ENCODE measurements at regions not wholly inside any gene's neighbourhood (a gene's known extent, or its start where the extent isn't known, plus 50 kb on each side); places are given as distances from the start of the nearest gene placed in this dataset.

DNA sequence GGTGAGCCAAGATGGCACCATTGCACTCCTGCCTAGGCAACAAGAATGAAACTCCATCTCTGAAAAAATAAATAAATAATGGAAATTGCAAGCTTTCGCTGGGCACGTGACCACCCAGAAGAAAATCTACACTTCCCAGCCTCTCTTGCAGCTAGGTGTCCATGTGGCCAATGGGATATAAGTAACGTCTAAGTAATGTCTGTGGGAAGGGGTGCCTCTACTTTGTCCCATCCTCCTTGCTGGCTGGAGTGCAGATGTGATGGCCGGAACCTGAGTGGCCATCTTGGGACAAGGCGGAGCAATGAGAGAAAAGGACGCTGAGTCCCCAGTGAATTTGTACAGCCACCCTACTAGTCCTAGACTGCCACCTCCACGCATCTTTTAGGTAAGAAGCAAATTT, 99.8 kb upstream of the PTPN1 start:
- ATAC-seq (ENCODE audit: insufficient read depth, low read depth) (no peak), DNase-seq (no peak)
- Histone ChIP-seq H3K4me3 (ENCODE audit: low read depth in 1 of 2, low read length in 2 of 2) (no peak overlapping the region), H3K79me2 (ENCODE audit: insufficient read depth, low read length) (no peaks in the 10 kb centered on the region), H3K4me1 (ENCODE audit: insufficient read depth, low read length) (no peaks in the 10 kb centered on the region), H3K36me3 (ENCODE audit: insufficient read depth, low read length) (no peaks in the 10 kb centered on the region), H3K9me3 (ENCODE audit: insufficient read depth, low read length, severe bottlenecking) (no peaks in the 10 kb centered on the region), H3K4me2 (ENCODE audit: insufficient read depth, low read length) (no peak overlapping the region), H3K9ac (ENCODE audit: low read depth, low read length) (no peak overlapping the region), H4K20me1 (ENCODE audit: insufficient read depth, low read length) (no peaks in the 10 kb centered on the region), H2AFZ (ENCODE audit: low read depth, low read length) (no peak overlapping the region), H3K27me3 (ENCODE audit: insufficient read depth, low read length, poor library complexity) (peaks cover 10% of the 10 kb centered on the region), H3K27ac (ENCODE audit: low read length) (no peak overlapping the region)
- no peak for TF ChIP-seq EZH2 (IDR thresholded peaks at IDR 0.05; ENCODE audit: borderline replicate concordance, low read depth, low read length, severe bottlenecking)
- TF ChIP-seq, protein P1, sequence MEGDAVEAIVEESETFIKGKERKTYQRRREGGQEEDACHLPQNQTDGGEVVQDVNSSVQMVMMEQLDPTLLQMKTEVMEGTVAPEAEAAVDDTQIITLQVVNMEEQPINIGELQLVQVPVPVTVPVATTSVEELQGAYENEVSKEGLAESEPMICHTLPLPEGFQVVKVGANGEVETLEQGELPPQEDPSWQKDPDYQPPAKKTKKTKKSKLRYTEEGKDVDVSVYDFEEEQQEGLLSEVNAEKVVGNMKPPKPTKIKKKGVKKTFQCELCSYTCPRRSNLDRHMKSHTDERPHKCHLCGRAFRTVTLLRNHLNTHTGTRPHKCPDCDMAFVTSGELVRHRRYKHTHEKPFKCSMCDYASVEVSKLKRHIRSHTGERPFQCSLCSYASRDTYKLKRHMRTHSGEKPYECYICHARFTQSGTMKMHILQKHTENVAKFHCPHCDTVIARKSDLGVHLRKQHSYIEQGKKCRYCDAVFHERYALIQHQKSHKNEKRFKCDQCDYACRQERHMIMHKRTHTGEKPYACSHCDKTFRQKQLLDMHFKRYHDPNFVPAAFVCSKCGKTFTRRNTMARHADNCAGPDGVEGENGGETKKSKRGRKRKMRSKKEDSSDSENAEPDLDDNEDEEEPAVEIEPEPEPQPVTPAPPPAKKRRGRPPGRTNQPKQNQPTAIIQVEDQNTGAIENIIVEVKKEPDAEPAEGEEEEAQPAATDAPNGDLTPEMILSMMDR (IDR thresholded peaks at IDR 0.05; ENCODE audit: borderline replicate concordance, extremely low read depth, low read length, poor library complexity, severe bottlenecking) = no peak

DNA sequence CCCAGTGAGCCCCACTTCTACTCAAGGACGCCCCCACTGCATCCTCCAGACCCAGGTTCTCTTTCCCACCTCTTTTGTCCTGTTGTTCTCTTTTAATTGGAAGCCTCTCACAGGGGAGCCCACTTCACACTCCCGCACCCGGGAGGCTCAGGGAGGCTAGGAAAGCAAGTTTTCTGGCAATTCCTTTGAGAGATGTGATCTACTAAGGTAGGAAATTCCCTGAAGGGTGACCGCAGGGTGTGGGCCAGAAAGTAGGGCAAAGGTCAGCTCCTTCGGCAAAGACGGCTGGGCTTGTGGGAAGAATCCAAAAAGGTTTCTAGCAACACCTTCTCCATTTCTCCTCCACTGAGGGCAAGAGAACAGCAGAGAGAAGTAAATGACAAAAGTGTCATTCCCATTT, 98.1 kb upstream of the PTPN1 start:
- H4K20me1 ChIP-seq (ENCODE audit: insufficient read depth, low read length) = no peaks in the 10 kb centered on the region
- H3K9me3 ChIP-seq (ENCODE audit: insufficient read depth, low read length, severe bottlenecking) = no peaks in the 10 kb centered on the region
- no peak overlapping the region for H3K9ac ChIP-seq (ENCODE audit: low read depth, low read length)
- H3K27me3 ChIP-seq (ENCODE audit: insufficient read depth, low read length, poor library complexity) = peaks cover 4% of the 10 kb centered on the region
- no peaks in the 10 kb centered on the region for H3K4me1 ChIP-seq (ENCODE audit: insufficient read depth, low read length)
- no peak overlapping the region for H2AFZ ChIP-seq (ENCODE audit: low read depth, low read length)
- H3K79me2 ChIP-seq (ENCODE audit: insufficient read depth, low read length) = no peaks in the 10 kb centered on the region
- H3K27ac ChIP-seq (ENCODE audit: low read length) = no peak overlapping the region
- no peak overlapping the region for H3K4me2 ChIP-seq (ENCODE audit: insufficient read depth, low read length)
- ATAC-seq (ENCODE audit: insufficient read depth, low read depth) = no peak
- DNase-seq = no peak
- H3K36me3 ChIP-seq (ENCODE audit: insufficient read depth, low read length) = no peaks in the 10 kb centered on the region
- H3K4me3 ChIP-seq (ENCODE audit: low read depth in 1 of 2, low read length in 2 of 2) = no peak overlapping the region
- TF ChIP-seq, protein P1 (IDR thresholded peaks at IDR 0.05; ENCODE audit: borderline replicate concordance, extremely low read depth, low read length, poor library complexity, severe bottlenecking) = no peak

DNA sequence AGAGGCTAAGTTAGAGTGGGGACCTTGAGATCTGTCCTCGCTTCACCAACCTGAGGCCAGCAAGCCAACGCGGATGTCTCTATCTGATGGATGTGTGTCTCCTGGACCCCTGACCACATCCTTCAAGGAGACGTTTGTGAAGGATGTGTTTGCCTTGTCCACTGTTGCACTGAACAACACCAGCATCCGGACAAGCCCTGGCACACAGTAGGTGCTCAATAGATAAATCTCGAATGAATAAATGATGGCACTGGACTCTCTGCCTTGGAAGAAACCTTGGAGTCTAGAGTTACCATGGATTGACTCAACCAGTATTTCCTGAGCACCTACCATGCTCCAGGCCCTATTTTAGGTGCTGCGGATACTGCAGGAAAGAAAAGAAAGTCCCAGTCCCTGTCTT, 97.7 kb upstream of the PTPN1 start:
- H3K79me2 ChIP-seq (ENCODE audit: insufficient read depth, low read length) = no peaks in the 10 kb centered on the region
- H2AFZ ChIP-seq (ENCODE audit: low read depth, low read length) = no peak overlapping the region
- no peaks in the 10 kb centered on the region for H3K36me3 ChIP-seq (ENCODE audit: insufficient read depth, low read length)
- ATAC-seq (ENCODE audit: insufficient read depth, low read depth) (no peak), DNase-seq (no peak)
- H3K4me3 ChIP-seq (ENCODE audit: low read depth in 1 of 2, low read length in 2 of 2) = no peak overlapping the region
- no peak overlapping the region for H3K9ac ChIP-seq (ENCODE audit: low read depth, low read length)
- H3K9me3 ChIP-seq (ENCODE audit: insufficient read depth, low read length, severe bottlenecking) = no peaks in the 10 kb centered on the region
- H3K27me3 ChIP-seq (ENCODE audit: insufficient read depth, low read length, poor library complexity) = peaks cover 4% of the 10 kb centered on the region
- H3K4me2 ChIP-seq (ENCODE audit: insufficient read depth, low read length) = no peak overlapping the region
- TF ChIP-seq, protein P1 (IDR thresholded peaks at IDR 0.05; ENCODE audit: borderline replicate concordance, extremely low read depth, low read length, poor library complexity, severe bottlenecking) = no peak
- no peak for TF ChIP-seq EZH2 (IDR thresholded peaks at IDR 0.05; ENCODE audit: borderline replicate concordance, low read depth, low read length, severe bottlenecking)
- no peaks in the 10 kb centered on the region for H3K4me1 ChIP-seq (ENCODE audit: insufficient read depth, low read length)
- H4K20me1 ChIP-seq (ENCODE audit: insufficient read depth, low read length) = no peaks in the 10 kb centered on the region
- H3K27ac ChIP-seq (ENCODE audit: low read length) = no peak overlapping the region

DNA sequence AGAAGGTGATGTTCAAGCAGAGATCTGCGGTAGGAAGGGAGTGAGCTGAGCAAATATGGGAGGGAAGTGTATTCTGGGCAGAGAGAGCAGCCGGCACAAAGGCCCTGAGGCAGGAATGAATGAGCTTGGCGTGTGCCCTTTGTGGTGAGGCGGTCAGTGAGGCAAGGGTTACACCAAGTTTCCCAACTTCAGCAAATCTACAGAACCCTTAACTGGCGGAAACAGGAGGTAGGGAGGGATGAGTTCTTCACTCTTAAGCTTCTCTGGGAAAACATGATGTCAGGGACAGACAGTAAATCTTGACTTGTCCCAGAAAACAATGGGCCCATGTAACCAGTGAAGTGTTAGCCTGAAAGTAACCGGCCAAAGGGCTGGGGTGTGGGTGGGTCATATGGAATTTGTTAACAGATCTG, 97.1 kb upstream of the PTPN1 start:
- Histone ChIP-seq H4K20me1 (ENCODE audit: insufficient read depth, low read length) (no peaks in the 10 kb centered on the region), H3K9me3 (ENCODE audit: insufficient read depth, low read length, severe bottlenecking) (no peaks in the 10 kb centered on the region), H3K4me1 (ENCODE audit: insufficient read depth, low read length) (no peaks in the 10 kb centered on the region), H3K4me3 (ENCODE audit: low read depth in 1 of 2, low read length in 2 of 2) (no peak overlapping the region), H3K27ac (ENCODE audit: low read length) (no peak overlapping the region), H3K27me3 (ENCODE audit: insufficient read depth, low read length, poor library complexity) (peaks cover 4% of the 10 kb centered on the region), H3K4me2 (ENCODE audit: insufficient read depth, low read length) (no peak overlapping the region), H3K36me3 (ENCODE audit: insufficient read depth, low read length) (no peaks in the 10 kb centered on the region), H3K9ac (ENCODE audit: low read depth, low read length) (no peak overlapping the region), H3K79me2 (ENCODE audit: insufficient read depth, low read length) (no peaks in the 10 kb centered on the region), H2AFZ (ENCODE audit: low read depth, low read length) (no peak overlapping the region)
- no peak for DNase-seq
- TF ChIP-seq EZH2 (IDR thresholded peaks at IDR 0.05; ENCODE audit: borderline replicate concordance, low read depth, low read length, severe bottlenecking) = no peak
- no peak for ATAC-seq (ENCODE audit: insufficient read depth, low read depth)

Measured in DND-41 (cell line).